Stimulated activated CD8-positive, alpha-beta memory T cell treated with anti-CD3 and anti-CD28 coated beads, Interleukin-15, amount 100 ng/mL, for 24 hours (primary cell): ENCODE measurements at regions not wholly inside any gene's neighbourhood (a gene's known extent, or its start where the extent isn't known, plus 50 kb on each side); places are given as distances from the start of the nearest gene placed in this dataset.
"Not testable (repeated sequence)": the region's sequence is repeated elsewhere in the genome, so short reads cannot be mapped to it uniquely, and the experiment has no call there.

ENCODE experiments used
- DNase-seq: peaks from one replicate; pipeline ENCODE4 v3.0.0-alpha.2; 2020; ENCODE audit warnings: low read depth

DNA sequence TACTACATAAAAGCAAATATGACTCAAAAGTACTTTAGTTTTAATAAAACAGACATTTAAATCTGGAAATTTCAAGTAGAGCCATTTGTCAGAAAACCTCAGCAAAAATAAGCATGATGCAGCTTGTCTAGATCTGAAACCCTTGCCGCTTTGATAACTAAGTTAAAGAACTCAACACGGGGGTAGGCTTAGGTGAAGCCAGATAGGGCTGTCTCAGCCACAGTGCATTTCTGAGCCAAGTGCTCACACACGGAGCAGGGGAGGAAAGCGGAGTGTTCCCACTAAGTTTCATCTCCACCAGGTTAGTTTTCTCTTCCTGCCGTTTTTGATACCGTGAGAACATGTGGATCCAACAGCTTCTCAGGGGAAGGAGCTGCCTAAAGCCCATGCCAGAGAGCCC, 303.5 kb downstream of the BCL2L11 start:
- not testable (repeated sequence) for DNase-seq

DNA sequence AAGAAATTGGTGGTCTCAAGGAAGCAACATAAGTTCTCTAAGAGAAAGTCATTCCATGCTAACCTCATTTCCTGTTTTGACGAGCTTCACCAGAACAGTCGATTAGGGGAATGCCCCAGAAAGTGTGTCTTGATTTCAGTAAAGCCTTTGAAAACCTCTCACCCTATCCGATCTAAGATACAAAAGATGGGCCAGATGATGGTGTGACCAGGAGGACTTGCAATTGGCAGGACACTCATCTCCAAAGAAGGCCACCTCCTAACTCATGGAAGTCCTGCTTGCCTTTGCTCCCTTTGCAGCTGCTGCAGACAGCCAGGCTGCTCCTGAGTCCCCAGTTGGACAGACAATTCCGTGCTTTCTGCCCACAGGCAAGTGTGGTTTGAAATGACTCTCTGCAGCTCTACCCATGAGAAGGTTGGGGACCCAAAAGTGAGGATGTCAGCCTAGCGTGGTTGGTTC, 304.2 kb downstream of the BCL2L11 start:
- DNase-seq, result not testable (repeated sequence)

DNA sequence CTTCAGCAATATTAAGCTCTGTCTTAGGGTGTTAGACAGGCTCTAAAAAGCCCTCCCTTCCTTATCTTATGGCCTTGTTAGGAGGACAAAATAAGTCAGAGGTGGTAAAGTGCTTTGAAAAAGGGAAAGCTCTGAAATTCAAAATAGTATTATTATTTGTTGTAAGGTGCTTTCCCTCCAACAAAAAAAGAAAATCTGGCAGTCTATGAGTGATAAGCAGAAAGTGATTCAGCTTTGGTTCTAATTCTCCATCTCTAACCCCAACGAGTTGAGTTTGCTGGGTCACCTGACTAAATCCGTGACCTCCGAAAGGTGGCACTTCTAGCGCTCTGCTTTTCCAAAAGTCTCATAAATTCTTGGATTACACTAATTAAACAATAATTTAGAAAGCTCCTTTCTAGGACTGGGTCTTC, 305.1 kb downstream of the BCL2L11 start:
- not testable (repeated sequence) for DNase-seq

DNA sequence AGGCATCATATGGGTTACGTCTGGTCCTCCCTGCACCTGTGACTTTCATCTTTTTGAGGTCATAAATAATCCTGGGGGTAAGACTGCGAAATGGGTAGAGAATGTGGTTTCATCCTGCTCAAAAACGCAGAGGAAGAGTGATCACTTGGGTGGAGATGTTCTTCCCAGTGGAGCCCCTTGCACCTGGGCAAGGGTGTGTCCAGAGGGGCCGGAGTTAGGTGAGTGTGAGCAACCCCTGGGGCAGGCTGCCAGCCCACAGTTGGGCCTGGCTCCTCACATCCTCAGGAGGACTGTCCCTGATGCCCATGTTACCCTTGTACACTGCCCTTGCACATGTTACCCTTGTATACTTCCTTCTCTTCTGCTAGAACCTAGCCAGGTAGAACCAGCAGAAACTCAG, 306.6 kb downstream of the BCL2L11 start:
- not testable (repeated sequence) for DNase-seq

DNA sequence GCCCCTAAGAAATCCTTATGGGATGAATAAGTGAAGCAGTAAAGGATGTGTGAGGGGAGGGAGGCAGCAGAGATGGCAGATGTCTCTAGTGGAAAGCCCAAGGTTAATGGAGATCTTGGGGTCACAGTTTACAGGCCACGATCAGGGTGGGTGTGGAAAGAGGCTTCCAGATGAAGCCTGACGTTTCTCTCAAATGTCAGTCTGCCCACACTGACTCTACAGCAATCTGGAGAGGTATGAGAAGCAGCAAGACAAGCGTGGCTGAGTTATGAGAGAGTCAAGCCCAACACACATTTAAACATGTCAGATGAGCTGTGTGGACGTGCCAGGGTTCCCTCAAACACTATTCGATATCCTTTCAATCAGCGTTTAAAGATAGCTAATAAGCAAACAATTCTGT, 308.2 kb downstream of the BCL2L11 start:
- not testable (repeated sequence) for DNase-seq

DNA sequence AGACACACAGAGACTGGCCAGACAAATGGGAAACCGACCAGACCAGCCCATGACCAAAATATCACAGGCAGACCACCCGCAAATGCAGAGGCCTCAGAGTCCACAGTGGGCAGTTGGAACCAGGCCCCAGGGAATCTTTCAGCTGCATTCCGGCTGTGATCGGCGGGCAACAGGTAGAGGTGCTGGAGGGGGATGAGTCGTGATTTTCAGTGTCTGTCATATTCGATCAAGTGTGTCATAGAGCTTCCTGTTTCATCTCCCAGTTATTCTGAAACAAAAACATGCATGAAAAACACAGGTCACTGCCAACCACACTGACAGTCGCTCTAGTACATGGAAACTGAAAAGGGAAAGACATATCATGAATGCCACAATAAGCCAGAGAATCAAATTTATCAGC, 308.6 kb downstream of the BCL2L11 start:
- not testable (repeated sequence) for DNase-seq

DNA sequence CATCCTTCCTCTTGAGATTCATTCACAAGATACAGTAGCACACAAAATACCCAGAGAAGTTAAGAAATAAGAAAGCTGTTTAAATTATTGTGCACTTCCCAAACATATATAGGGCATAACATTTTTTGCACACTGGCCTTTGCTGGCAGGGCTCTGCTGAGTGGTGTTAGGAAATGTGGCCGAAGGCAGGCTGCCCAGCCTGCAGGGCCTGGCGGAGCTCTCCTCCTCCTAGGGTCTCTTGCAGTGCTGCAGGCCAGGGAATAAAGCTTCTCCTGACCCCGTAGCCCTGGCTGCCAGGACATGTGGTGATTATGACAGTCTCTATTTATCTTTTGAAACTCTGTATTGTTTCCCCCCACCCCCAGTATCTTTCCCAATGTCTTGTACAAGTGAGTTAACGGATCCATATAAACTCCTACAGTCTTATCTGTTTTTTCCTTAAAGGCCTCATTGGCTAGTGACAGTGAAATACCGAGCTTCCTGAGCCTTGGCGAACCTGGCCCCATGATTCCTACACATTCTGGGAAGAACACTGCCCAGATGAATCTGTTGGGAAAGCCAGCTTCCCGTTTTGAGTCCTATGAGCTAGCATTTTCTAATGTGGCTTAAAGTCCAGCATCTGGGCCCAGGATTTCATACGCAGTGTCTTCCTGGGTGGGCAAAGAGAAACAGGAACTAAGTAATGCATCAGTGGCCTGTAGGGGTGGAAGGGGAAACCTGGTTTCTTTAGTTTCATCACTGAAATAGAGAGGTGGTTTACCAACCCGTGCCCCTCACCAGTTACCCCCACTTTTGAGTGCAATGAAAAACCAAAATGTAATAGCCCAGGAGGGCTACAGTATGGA, 310.3 kb downstream of the BCL2L11 start:
- not testable (repeated sequence) for DNase-seq

DNA sequence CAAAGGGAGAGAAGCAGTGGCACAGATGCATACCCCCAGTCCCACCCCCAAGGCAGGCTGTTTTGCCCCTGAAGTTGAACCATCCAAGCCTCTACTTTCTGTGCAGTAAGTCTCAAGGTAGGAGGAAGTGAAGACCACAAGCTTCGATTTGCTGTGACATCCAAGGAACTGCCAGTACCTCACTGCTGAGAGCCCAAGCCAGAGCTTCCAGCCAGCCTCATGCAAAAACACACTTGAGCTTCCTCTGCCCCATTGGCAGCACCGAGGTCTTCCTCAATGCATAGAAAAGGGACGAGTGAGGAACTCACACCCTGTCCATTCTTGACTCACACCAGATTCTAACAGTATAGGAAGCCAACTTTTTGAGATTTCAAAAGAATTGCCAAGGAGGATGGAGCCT, 311.7 kb downstream of the BCL2L11 start:
- DNase-seq, result not testable (repeated sequence)

DNA sequence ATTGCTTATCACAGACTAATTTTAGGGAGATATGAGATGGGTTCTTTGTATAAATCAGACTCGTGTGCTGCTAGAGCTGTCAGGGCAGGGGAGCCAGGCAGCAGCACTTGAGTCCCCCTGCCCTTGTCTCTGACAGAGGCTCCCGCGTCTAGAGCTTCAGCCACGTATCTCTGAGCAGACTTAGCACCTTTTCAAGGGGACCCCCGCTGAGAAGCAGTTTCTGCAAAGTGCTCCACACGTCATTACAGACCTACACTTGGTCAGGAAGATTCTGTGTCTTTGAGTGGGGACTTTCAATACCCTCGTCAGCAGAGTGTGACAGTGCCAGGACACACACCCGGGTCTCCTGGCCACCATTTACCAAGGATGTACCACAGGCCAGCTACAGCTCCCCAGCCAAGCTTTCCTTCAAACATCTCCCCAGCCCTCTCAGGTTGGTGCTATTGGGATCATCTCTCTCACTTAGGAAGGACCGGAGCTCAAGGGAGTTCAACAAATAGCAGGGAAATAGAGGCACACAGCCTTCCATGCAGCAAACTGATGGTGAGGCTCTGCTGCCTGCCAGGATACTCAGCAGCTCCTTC, 312.3 kb downstream of the BCL2L11 start:
- DNase-seq, result not testable (repeated sequence)

DNA sequence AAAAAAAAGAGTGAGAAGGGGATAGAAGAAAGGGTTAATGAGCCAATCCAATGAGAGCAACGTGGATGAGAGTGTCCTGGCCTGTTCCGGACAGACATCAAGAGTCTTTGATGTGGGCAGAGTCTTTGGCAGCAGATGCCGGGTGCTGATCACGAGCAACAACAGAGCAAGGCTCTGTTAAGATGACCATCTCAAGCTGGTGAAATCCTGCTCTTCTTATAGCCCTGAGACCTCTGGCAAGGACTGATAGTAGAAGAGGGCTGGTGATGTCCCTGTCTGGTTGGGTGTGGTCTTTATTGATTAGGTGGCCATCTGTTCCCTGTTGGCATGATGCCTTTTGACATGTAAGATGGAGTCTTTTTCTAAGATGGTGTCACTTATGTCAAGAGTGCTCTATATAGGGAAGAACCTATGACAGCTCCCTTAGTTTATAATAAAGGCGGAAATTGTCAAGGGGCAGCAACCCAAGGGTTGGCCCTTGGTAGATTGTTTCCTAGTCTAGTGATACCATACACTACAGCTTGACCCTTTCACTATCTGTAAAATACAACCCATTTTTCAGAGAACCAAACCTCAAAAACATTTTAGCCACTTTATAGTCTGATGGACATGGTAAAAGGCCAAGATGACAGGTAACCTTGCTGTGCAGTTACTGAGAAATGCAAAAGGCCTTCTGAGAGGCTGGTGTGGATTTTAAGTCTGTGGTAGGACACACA, 313.3 kb downstream of the BCL2L11 start:
- not testable (repeated sequence) for DNase-seq

DNA sequence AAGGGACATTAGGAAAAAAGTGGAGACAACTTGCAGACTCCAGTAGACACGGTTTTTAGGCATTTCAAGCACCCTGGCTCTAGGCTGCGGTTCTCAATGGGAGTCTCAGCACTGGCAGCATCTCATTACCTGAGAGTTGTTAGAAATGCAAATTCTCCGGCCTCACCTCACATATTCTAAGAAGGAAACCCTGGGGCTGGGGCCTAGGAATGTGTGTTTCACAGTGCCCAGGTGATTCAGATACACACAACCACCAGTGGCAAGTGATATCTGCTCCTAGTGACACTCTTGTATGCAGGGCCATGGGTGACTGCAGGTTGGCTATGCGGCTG, 313.9 kb downstream of the BCL2L11 start:
- not testable (repeated sequence) for DNase-seq

DNA sequence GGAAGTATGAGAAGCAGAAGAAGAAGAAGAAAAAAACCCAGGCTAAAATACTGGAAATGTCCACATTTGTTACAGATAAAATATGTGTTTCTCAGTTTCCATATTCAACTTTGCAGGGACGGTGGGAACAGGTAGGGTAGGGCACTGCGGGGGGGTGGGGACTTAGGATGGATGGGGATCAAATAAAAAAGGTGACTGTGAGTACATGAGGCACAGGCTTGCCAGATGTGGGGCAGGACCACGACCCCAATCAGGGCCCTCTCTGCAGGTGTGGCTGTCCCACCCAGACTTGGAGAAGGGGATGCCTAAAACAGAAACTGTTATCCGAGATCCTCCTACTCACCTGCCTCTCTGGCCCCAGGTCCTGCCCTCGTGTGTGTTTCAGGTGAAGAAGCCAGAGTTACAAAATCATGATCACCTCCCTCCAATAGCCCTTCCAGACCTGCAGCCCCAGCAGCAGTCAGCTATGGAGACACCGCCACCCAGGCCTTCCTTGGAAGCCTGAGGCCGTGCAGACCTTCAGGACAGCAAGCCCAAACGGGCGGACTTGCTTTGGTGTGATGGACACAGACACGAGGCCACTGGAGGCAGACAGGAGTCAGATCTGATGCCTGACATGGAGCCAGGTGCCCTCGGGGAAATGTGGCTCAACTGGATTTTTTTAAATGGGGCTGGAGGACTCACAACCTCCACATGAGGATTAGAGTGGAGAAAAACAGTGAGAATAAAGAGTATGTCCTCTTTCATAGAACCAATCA, 315.0 kb downstream of the BCL2L11 start:
- DNase-seq, result not testable (repeated sequence)

DNA sequence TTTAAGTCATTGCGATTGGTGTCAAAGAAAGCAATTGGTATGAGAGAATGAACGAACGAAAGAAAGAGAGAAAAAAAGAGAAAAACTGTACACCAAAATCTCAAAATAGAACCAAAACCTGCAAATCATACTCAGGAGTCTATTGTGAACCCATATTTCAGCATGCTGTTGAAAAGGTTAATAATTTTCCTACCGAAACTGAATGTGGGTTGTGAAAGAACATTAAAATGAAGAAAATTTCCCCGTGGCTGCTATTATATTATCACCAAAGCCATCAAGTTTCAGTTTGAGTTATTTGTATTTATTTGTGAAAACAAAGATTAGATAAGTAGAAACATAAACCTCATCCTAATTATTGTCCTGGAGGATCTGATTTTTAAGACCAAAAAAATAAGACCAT, 315.7 kb downstream of the BCL2L11 start:
- DNase-seq, result not testable (repeated sequence)

DNA sequence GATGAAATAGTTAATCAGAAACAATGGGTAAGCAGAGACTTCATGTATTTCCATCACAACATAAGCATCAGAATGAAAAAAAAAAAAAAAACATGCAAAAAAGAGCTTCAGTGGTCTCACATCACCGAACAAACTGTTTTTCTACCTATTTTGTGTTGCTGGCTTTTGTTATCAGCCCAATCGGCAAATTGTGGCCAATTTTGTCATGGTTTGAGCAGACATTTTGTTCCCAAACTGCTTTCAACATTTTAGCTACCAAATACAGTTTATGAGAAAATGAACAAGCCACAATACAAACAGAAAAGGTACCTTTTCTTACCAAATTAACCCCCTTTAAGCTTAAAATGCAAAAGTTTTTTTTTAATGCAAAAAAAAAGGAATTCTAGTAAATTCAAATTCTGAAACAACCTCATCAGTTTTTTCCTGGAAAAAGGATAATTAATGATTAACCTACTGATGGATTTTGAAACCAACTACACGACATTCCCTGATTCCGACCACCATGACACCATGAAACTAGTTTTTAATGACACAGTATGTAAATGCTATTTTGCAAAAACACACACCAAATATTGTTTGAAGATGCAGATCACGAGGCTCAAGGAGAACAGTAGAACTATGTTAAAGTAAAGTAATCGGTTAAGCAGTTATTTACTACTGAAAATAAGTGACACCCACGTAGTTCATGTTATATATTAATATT, 316.7 kb downstream of the BCL2L11 start:
- not testable (repeated sequence) for DNase-seq

DNA sequence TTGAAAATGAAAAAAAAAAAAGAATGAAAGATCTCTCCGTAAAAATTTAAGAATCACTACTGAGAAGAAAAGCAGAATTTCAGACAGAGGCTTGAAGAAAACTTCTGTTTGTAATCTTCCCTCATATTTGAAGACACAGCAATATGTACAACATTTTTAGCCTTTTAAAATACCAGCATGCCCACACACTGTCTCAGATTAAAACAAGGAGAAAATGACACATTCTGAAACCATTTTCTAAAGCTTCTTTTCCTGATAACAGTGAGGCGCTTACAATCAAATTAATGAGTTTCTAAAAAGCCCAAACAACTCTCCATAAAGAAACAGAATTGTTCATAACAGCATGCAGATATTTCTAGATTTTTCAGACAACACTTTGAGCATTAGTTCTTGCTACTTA, 317.4 kb downstream of the BCL2L11 start:
- DNase-seq, result not testable (repeated sequence)

DNA sequence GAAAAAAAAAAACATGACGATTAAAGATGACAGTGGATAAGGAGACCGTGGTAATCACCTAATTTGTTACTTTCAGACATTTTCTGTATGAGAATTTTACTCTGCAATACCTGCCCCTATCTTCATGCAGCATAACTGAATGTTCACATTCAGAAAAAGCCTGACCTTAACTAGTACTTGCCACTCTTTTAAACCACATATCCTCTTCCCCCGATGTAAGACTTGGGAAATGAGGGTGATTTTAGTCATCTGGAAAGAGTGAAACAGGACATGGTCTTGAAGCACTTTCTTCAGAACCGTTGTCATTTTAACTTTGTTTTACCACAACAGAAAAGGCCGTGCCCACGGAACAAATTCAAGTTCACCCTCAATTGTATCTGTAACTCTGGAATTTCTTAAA, 318.5 kb downstream of the BCL2L11 start:
- DNase-seq, result not testable (repeated sequence)

DNA sequence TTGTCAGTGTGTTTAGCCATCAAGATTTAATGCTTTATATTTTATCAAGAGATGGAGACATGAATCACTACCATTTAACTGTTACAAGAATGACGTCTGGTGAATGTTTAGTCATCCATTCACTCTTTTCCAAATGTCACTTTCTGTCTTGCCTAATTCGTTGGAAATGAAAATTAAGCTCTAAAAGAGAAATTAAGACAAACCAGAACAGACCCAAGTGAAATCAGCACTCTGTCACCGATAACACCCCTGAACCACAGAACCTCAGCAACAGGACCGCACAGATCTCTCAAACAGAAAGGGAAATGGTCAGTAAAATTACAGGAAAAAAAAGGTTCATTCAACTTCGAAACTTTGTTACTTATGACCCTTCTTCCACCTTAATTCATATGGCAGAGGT, 320.9 kb downstream of the BCL2L11 start:
- not testable (repeated sequence) for DNase-seq

DNA sequence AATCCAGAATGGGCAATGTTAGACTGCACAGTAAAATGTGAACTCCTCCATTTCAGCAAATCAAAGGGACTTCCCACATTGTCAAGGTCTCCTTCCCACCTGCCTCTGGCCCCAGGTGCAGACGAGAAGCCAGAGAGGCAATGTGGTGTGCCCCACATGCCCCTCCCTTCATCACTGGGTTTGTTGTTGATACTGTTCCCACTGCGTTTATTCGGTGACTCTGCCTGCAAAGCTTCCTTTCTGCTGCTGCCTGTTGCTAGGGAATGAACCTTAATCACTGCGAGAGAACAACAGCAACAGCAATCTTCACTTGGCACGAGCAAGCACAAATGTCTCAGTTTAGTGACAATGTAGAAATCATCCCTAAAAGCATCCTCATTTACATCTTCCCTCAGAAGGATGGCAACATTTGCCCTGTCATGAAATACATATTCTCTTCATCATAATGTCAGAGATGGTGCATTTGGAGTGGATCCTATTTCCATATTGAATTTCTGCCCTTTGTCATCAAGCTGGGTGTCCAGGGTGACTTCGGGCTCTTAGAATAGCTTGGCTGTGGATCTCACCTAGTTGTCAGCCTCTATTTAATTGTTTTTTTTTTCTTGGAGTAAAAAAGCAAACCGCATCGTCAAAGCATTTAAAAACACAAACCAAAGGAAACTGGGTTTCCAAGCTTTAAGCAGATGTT, 322.2 kb downstream of the BCL2L11 start:
- DNase-seq, result not testable (repeated sequence)

DNA sequence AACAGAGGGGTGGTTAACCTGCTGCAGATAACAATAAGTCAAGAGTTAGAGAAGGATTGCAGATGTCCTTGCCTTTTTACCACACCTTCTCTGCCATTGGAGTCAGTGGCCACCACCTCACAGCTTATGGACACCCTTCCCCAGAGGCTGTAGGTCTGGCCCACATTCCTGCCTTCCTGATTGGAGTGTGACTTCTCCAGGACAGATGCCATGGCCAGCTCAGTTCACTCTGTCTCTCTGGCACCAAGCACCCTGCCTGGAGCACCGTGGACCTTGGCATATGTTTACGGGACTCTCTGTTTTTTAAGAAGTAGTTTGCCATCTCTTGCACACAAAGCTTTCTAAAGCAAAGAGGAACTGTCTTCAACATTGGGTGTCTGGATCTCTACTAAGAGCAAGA, 323.8 kb downstream of the BCL2L11 start:
- DNase-seq, result not testable (repeated sequence)

DNA sequence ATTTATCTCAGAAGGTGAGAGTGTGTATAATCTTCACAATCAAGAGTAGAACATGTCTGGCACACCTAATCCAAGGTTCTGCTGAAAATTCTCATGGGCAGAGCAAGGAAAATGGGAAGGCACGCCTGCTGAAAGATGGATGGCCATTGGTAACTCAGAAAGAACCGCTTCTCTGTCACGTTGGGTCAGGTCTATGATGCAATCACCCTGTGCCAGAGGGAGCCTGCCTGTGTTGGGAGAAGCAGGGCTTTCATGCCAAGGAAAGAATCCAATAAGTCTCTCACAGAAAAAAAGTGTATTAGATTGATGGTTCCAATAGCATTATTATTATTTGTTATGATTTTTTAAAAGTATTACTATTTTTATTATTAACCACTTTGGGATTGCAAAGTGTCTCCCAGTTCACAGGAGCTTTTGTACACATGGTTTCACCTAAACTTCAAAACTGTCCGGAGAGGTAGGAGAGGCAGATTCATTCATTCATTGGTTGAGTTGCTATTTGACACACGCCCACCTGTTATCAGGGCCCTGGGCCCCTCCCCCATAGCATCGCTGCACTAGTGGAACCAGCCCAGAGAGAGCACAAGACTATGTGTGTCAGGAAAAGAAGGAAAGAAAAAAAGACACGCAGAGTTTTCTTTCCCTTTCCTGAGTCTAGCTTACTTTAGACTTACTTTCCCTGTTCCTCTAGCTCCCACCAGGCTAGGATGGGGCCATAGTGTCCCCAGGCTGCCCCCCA, 324.6 kb downstream of the BCL2L11 start:
- not testable (repeated sequence) for DNase-seq
